NCI-H2196 (cell line): ENCODE measurements at regions not wholly inside any gene's neighbourhood (a gene's known extent, or its start where the extent isn't known, plus 50 kb on each side); places are given as distances from the start of the nearest gene placed in this dataset.

Experiments used
- DNase-seq: peaks from one replicate; lab custom pipeline; 2025; ENCODE audit not compliant: unreplicated experiment; lab: John Stamatoyannopoulos, UW

DNA sequence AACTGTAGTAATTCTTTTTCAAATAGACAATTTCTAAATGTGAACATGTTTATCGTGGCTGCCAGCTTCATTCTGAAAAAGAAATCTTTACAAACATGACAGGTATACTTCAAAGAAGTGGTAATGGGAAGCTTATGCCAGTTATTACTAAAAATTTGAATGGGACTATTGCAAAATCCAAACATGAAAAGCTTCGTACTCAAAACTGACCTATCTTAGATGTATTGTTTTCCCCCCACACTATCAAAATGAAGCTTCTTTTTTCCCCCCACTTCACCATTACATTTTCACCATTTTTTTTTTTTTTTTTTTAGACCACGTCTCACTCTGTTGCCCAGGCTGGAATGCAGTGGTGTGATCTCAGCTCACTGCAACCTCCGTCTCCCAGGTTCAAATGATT lies 50.4 kb upstream of the SERTAD2 start:
- DNase-seq: no peak

- DNase-seq: no peak
Observed at GRCh38 chr2:64704996-64705395, 51.3 kb upstream of the SERTAD2 start.

GRCh38 chr2:64707276-64707675 lies 53.6 kb upstream of the SERTAD2 start:
- no peak for DNase-seq

GRCh38 chr2:64708829-64709228 lies 55.1 kb upstream of the SERTAD2 start:
- no peak for DNase-seq

DNA sequence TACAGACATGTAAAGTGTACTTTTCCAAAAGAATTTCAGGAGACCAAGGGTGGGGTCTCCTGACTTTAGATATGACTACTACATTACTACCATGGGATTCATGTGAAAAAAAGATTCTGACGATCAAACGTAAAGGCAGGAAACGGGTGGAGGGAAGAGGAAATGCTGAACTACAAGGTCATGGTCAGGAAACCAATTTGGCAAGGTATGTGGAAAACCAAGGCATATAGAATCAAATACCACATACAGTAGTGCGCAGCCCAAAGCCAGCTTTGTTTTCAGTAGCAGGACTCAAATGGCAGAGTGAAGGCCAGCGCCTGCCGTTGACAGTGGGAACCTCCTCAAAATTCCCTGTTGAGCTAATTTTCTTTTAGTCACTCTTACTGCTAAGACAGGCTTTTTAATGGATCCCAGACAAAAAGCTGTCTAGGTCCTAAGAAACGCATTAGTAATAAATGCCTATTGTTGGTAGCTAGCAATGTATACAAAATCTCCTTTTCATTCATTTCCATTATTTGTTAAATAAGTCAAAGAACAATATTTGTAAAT lies 57.6 kb upstream of the SERTAD2 start:
- DNase-seq: no peak

DNA sequence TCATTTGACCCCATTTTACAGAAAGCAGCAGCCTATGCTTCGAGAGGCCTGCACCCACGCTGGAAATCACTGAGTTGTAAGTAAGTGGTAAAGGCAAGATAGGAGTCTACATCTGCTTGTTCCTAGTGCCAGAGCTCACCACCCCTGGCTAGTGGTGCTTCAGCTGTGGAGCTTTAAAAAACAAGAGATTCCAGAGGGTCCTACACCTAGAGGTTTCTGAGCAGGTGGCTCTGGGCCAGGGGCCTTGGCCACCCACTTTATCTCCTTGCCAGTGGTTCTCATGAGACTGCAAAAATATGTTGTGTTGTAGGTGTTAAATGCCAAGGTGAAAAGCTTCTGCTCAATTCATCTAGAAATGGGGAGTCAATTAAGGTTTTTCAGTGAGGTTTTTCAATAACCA lies 60.0 kb upstream of the SERTAD2 start:
- no peak for DNase-seq

DNA sequence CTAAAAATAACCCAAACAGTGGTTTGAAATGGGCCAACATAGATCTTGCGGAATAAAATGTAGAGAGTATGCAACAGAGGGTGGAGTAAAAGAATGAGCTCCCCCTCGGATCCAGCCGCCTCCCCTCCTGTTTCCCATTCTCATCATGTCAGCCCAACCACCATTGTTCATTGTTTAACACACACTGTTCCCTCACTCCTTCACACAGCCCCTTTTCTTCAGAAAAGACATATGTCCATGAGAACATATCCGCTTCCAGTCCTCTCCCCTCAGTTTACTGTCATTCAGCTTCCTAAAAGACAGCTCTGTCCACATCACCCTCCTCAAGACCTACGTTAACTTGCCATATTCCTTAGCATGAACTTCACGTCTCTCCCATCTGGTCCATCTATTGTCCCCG lies 62.9 kb upstream of the SERTAD2 start:
- DNase-seq: no peak

GRCh38 chr2:64718250-64718885 lies 64.7 kb upstream of the SERTAD2 start:
- DNase-seq: no peak

DNA sequence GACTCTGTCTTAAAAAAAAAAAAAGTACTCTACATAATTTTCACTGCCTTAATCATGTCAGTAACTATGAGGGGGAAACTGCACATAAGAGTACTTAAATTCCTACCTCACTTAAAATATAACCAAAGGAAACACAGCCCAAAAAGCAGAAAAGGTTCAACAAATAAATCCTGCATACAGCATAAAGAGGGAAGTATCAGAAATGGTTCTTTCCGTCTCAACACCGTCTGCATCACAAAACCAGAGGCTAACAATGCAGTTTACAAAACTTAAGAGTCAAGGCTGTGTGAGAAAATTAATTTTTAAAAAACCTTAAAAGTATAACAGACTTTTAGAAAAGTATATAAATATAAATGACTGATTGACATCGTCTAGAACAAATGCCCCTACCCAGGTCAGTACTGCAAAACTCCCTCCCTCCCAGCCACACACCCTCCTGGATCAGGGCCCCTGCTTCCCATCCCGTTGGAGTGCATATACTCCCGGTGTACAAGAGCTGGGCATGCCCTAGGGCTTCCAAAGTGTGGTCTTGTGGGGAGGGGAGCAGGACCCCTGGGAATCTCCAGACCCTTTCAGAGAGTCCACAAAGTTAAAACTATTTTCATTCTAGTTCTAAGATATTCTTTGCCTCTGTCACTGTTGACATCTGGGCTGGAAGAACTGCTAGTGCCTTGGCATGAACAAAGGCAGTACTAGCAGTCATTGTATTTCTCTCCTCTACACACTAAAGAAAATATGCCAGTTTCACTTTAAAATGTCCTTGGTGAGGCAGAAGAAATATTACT lies 67.0 kb upstream of the SERTAD2 start:
- DNase-seq: no peak

GRCh38 chr2:64721320-64721623 lies 67.6 kb upstream of the SERTAD2 start:
- DNase-seq: no peak

DNA sequence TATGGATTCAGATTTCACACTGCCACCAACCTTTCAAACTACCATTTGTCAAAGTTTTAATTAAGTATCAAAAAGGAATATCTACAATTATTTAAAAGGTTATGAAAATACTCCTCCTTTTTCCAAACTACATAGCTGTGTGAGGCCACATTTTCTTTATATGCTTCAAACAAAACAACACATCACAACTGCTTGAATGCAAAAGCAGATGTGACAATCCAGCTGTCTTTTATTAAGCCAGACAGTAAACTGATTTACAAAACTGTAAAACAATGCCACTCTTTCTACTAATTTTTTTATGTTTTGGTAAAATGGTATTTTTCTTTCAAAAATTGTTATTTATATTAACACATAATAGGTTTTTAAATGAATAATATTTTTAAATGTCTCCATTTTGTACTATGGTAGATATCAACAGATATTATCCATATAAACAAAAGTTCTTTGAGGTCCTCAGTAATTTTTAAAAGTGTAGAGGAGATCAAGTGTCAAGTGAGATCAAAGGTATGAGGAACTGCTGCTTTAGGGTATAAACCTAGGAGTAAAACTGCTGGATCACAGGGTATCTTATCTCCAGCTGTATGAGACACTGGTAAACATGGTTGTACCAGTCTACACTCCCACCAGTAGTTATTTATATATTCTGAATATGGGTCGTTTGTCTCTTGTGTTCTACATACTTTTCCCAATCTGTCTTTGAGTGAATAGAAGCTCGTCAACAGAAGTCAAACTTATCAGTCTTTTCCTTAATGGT lies 68.8 kb upstream of the SERTAD2 start:
- no peak for DNase-seq

DNA sequence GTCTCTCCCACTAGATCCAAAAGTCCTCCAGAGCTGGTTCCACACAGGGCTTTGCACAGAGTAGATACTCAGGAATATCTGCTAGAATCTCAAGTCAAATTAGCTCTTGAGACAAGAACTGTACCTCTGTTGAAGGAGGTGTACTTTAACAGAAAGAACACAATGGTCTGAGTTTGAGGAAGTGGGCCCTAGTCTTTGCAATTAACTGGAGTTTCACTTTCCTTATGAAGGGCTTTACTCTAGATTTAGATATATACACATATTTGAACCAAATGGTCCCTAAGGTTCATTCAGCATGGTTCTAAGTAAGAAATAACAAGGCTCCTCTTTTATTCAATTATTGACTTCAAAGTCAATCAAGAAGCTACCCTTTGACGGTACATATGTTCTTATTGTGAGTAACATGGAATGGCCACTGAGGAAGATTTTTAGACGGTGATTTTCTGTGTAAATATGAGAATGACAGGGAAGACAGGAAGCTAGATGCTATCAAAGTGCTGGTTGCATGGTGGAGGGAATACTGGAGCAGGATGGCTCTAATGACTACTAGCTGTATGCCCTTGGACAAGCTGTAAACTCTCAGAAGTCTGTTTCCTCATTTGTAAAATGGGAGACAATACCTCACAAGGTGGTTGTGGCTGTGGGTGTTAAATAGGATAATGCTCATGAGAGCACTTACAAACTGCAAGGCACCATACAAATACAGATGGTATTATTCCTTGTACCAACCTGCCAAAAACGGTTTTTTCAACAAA lies 73.5 kb upstream of the SERTAD2 start:
- no peak for DNase-seq

- no peak for DNase-seq
Observed at GRCh38 chr2:64727843-64728463, 74.2 kb upstream of the SERTAD2 start.

DNA sequence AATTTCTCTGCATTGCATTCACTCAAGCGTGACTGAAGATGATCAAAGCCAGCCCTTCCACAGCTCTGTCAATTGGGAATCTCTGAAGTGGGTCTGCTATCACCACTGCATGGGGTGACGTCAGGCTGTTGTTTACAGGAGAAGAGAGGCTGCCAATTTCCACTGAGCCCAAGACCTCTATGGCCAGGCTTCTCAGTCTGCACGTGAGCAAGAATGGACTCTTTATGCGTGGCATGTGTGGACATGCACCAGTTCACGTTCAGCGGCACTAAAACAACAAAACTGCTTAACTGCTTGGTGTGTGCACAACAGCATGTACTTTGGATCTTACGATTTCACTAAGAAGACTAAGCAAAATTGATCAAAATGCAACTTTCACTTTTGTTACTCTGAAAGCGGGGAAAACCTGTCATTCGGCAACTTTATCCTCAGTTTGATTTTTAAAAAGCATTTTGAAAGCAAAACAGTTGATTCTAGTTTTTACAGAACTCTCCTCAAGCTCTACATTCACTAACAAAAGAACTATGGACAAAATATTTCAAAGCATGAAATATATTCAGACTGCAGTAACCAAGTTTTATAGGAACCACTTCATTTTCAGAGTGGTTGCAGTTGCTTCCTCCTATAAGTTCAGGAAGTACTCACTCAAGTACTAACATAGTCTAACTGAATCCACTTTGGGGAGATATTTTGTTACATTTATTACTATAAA lies 77.0 kb upstream of the SERTAD2 start:
- peak; percentile 64 for DNase-seq

GRCh38 chr2:64731263-64731643 lies 77.5 kb upstream of the SERTAD2 start:
- DNase-seq: no peak

DNA sequence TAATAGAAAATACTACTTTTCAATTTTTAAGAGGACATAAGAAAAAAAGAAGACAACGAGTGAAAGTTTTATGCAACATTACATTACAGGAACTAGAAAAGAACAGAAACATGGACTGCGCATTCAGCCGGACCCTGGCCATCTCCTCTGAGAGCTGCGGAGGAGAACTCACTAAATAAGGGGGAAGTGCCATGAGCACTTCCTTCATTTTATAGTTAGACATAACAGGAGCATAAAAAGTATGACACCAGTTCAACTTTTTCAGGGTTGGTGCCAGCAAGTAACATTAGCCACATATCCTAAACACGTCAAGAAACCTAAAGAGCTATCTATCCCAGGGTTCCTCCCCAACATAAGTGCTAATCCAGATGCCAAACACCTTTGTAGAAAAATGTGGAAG lies 78.0 kb upstream of the SERTAD2 start:
- DNase-seq: no peak

- no peak for DNase-seq
Observed at GRCh38 chr2:64732146-64732545, 78.4 kb upstream of the SERTAD2 start.

GRCh38 chr2:64735504-64735903 lies 81.8 kb upstream of the SERTAD2 start:
- no peak for DNase-seq

DNA sequence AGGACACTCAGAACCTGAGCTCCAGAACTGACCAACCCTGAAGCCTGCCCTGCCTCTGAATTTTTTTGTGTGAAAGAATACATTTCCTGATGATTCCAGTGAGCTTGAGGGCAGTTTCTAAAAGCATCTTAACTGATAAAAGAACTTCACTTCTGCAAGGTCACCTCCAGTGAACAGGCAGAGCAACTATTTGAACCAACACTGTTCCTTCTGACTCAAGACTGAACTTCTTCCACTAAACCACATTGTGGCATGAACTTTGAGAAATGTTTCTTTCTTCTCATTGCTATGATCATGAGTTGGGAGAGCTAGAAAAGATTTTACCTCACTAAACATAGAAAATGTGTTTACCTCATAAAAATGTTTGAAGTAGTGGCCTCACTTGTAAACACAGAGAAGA lies 83.8 kb upstream of the SERTAD2 start:
- no peak for DNase-seq

- no peak for DNase-seq
Observed at GRCh38 chr2:64738026-64738425, 84.3 kb upstream of the SERTAD2 start.
